HG03439 (cell line): ENCODE measurements at regions not wholly inside any gene's neighbourhood (a gene's known extent, or its start where the extent isn't known, plus 50 kb on each side); places are given as distances from the start of the nearest gene placed in this dataset.

Source experiments
- ATAC-seq: cut with Tn5 transposase; IDR thresholded peaks from one replicate; pipeline ENCODE4 v1.9.1; 2021; ENCODE audit warnings: mild to moderate bottlenecking, moderate library complexity; ENCODE audit not compliant: unreplicated experiment

DNA sequence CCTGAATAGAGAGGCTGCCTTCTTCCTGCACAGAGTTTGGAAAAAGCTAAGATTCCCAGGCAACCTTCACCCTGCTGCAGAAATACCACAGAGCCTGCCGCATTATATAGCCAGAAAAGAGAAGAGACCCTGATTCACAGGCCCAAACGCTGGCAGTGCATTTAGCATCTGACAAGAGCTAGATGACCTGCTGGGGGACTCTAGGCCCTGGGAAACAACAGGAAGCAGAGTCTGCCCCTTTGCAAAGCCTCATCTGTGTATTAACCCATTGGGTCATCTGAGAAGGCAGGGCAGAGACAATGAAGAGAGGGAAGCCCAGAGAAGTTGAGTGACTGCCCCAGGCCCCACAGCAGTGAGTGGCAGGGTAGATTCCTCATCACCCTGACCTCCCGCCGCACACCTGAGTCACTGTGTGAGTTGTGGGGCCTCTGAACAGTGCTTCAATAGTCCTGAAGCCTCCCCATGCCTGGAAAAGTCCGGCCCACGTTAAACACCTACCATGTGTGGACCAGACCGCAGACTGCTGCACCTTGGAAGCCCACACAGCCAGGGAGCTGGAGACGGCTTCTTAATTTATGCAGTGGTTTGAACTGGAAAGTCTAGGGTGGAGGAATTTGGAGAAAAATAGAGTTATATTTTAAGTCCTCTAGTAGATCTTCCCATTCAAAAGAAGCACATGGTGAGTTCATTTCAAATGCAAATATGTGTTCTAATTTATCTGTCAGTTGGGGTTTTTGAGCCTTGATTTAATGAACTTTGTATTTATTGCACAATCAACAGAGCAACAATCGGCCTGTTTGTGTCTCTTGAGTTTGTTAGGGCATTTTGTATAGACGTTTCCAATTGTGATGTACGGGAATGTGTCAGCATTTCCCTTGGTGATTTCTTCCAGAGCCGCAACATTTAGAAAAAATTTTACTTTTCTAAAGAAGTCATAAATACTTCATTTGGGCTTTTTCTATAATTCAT lies 80.4 kb upstream of the GPR26 start:
- no peak for ATAC-seq

DNA sequence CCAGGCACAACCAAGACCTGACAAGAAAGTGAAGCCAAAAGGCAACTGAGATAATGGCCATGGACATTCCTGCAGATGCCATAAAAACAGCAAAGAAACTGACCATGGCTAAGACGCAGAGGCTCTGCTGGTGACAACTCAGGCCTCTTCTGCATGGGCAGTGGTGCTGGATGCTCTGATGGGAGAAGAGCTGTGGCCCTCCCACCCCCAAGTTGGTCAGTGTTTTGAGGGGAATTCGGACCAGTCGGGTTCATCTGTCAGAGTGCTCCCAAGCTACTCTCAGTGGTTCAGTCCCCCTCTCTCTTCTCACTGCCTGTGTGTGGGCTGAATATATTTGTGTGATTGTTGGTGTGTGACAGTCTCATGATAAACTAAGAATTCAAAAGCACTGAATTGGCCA lies 79.0 kb upstream of the GPR26 start:
- no peak for ATAC-seq

DNA sequence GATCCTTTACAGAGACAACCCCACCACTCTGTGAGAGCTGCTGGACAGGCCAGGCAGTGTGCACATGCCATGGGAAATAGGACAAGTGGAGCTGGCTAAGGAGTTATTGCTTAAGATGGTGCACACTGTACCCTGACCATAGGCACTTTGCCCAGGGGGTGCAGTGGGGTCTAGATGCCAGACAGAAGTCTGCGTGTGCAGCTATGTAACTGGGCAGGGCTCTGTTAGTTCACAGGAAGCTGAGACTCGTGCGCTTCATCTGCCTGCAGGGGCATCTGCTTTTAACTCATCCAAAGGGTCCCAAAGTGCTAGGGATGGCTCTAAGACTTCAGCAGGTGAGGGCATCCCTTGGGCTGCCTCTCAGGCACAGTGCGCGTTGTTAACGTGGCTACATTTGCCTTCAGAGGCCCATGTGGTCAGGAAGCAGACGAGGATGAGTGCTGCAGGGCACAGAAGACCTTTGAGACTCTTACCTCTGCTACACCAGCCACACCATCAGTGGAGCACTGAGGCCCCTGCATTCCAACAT lies 77.7 kb upstream of the GPR26 start:
- no peak for ATAC-seq

DNA sequence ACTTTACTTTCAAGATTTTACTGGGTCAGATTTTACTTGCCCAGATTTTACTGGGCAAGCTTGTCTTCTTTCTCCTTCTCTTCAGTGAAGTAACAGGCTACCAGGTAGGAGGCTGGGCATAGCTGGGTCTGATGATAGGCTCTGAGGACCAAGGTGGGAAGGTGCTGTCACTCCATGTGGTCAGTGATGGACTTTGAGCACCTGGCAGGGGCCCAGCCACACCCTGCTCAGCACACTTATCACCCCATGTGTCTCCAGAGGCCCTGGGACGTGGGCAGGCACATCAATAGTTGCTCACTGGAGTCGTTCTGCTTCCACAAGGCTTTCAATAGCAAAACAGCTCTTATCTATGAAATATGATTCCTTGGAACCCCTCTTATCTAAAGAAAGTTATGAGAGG lies 70.5 kb upstream of the GPR26 start:
- no peak for ATAC-seq

DNA sequence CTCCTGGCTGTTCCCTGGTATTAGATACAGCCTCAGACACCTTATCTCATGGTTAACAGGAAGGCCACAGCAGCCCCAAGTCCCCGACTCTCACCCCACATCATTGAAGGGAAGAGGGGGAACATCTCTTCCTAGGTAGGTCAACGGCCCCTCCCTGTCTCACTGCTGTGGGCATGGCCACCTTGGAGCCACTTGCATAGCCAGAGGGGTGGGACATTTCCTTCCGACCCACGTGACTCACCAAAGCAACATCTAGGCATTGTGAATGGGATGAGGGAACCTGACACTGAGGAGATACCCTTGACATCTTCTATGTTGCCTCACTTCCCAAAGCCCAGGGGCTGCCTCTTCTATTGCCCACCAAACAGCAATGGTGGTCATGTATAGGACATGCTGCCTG lies 68.5 kb upstream of the GPR26 start:
- ATAC-seq: no peak

DNA sequence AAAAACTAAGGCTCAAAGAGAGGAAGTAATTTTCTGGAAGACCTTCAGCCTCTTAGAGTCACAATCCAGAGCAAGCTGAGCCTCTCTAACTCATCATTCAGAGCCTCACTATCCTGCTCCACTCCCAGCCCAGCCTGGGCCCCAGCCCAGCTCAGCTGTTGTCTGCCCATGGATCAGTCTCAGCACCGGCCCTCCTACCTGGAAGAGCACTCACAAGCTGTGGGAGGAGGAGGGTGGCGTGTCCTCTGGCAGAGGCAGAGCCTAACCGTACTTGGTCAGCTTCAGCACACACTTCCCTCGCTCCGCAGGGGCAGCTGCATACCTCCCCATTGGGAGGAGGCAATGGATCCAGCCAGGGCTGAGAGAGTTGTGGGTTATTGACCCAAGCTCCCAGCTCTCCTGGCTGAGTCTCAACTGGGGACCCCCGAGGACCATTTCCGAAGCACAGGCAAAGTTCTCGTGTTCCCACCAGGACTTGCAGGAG lies 66.7 kb upstream of the GPR26 start:
- ATAC-seq: no peak

DNA sequence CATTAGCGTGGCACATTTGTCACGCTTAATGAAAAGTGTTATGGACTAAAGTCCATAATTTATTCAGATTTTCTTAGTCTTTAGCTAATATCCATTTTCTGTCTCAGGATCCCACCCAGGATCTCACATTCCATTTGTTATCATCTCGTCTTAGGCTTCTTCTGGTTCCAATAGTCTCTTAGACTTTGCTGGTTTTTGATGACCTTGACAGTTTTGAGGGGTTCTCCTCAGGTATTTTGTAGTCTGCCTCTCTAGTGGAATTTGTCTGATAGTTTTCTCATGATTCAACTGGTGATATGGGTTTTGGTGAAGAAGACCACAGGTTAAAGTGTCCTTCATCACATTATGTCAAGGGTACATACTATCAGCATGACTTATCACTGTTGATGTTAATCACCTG lies 66.0 kb upstream of the GPR26 start:
- no peak for ATAC-seq

DNA sequence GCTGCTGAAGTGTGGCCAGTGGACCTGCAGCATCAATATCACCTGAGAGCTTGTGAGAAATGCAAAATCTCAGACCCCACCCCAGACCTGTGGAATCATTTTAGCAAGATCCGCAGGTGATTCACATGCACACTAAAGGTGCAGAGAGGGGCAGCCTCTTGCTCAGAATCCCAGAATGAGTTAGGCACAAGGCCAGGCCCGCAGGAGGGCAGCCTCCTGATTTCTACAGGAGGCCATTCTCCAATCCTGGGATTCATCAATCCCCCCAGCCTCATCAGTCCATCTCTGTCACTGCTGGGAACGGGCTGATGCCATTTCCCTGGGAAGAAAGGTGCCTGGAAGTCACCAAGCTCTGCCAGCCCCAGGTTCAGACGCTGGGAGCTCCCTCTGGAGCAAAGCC lies 63.0 kb upstream of the GPR26 start:
- ATAC-seq: no peak

DNA sequence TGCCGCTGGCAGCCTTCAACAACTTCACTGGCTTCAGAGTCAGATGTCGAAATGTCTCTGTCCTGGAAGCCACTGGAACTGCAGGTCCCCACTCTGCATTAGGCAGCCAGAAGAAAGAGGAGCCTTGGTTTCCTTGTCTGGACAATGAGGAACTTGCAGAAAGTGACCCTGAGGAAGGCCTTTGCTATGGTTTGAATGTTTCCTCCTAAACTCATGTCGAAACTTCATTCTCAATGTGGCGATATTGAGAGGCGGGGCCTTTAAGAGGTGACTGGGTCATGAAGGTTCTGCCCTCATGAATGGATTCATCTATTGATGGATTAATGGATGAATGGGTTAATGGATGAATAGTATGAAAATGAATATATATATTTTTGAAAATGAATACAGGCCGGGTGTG lies 61.6 kb upstream of the GPR26 start:
- no peak for ATAC-seq

DNA sequence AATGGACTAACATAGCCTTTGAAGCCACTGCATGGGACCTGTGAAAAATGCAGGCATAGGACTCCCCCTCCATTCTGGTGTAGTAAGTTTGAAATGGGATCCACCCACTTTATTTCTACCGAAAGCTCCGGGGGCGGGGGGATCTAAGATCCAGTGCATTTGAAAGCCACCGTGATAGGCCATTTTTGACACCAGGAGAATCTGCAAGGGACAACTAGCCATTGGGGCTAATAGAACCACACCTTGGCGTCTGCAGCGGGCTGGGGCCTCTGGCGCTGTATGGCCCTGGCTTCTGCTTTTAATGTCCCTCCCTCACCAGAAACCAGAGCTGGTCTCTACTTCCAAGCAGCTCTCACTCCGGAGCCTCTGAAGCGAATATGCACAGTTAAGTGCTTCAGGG lies 60.1 kb upstream of the GPR26 start:
- ATAC-seq: no peak

DNA sequence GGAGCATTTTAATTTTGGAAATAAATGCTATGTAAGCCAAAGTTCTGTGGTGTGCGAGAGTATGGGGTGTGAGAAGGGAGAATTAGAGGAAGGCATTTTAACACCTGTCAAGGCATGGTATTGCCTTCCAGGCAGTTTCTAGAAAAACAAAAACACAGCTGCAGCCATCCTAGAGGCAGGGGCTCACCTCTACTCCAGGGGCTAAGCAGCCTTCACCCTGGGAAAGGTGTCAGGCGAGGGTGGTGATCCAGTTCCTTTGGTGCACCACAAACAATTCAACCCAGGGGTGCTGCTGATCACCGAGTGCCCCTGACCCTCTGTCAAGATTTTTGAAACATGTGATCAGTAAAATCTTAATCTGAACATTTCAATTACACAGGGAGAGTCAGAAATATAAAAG lies 59.2 kb upstream of the GPR26 start:
- ATAC-seq: no peak

DNA sequence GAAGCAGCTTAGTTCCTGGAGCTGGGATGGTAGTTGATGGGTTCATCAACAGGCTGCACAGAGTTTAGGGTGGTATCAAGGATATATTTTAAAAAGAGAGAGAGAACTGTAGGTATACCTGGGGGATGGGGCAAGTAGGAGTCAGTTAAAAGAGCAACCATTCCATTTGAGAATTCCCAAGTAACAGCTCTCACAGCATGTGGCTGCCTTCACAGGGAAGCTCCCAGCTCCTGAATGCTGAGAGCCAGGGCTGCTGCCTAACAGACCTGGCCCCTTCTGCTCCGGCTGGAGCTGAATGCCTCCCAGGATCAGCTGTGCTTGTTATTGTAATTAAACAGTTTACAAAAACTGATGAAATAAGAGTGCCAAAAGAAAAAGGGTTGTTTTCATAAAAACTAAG lies 58.8 kb upstream of the GPR26 start:
- ATAC-seq: no peak

DNA sequence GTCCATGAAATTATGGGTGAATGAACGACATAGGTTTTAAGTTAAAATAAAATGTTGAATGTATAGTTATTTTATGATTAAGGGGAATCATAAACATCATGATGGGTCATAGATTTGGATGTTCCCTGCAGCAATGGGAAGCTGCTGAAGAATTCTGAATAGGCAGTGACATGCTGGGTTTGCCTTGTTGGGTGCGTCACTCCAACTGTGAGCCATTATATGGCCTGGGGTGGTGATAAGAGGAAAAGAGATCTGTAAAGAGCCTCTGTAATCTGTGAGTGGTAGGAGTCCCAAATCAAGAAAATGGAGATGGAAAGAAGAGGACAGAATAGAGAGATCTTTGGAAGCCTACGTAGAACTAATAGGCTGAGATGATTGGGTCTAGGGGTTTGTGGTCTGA lies 58.1 kb upstream of the GPR26 start:
- ATAC-seq: no peak

DNA sequence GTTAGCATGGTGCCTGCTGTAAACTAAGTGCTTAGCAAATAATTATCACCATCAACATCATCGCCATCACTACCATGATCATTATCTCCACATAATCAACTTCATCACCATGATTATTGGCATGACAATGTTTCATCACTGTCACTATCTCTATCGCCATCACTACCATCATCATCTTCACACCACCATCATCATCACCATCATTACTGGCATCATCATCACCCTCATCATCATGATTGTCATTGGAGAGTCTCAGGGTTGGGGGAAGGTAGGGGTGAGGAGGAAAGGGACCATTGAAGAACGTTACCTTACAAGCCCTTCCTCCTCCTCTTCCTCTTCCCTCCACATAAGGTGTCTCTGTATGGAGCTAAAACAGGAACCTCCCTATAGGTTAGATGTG lies 54.9 kb upstream of the GPR26 start:
- no peak for ATAC-seq

DNA sequence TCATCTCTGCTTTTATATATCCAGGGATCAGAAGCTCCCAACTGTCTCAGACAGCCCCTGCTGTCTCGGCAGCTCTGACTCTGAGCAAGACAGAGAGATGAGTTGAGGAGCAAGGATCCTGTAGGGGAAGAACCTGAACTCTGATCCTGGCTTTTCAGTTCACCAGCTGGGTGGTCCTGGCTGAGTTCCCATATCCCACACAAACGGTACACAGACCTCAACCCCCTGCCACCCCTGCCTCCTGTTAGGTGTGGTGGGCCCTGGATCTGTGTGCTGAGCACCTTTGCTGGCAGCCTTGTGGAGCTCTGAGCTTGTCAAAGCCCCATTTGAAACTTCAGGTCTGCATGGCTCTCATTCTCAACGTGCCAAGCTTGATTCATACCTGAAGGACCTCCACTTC lies 54.3 kb upstream of the GPR26 start:
- no peak for ATAC-seq

DNA sequence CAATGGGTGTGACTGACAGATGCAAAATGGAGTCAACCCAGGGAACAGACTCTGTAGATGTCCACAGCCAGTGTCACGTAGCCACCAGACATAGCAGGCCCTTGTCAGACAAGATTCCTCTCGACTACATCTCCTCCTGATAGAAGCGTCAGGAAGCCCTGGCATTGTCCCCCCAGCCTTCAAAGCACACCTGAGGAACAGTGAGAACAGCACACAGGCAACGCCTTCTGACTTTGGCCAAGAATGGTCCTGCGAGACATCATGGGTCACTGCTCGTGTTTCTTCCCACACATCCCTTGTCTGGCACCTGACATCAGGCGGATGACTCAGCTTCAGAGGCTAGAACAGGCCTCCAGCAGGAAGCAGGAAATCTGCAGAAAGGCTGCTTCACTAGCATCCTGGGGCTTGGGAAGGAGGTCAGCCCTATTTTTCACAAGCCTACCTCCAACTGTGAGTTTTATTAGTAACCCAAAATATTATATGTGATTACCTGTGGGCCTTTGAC lies 52.8 kb upstream of the GPR26 start:
- no peak for ATAC-seq

DNA sequence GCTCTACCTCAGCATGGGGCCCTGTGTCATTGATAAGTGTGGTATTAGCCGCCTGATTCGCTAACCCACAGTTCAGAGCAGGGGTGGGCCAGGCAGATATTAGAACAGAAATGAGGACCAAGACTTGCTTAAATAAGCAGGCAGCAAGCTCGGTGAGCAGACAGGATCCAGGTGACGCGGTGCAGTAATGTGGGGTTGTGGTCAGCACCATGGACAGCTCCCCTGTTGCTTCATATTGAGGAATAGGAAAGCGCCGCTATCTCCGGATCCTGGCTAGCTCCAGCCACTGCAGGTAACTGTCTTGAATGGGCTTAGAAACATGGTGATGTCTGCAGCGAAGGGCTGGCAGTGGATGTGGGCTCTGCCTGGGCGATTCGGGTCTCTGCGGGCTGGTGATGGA lies 51.3 kb upstream of the GPR26 start:
- ATAC-seq: no peak
